ENCODE measurements at regions not wholly inside any gene's neighbourhood (a gene's known extent, or its start where the extent isn't known, plus 50 kb on each side); places are given as distances from the start of the nearest gene placed in this dataset.

DNA sequence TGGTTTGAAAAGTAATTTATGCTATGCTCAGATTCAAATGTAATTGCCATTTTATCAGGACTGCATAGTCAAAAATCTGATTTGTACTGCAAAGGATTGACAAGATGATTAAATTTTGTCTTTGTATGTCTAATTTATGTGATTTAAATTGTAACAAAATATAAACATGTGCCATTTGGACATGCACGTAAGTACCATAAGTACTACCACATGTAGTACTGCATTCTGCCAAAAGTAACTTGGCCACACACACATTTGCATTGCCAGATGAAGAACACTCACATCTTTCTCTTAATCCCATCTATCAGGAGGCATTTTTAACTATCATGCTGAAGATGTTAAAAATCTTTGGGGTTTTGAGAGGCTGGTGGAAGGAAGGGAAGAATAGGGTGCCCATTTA is 133.3 kb downstream of the KLF12 start:
- DNase-seq (ENCODE audit: low spot score), result no peak

DNA sequence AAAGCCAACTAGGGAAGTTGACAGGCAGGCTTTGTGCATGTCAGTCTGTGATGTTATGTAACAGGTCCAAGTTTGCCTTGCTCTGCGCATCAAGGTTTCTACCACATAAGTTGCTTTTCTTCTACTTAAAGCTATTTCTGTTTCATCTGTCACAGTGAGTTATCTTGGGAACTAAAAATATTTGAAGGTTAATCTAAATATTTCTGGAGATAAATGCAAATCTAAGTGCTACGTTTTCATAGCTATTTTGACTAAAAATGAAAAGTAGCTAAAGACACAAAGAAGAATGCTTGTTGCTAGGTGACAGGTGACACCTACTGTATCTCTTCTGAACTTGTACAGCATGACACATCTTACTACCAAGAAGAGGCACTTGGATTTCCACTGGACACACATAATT is 135.6 kb downstream of the KLF12 start:
- DNase-seq (ENCODE audit: low spot score), result no peak

DNA sequence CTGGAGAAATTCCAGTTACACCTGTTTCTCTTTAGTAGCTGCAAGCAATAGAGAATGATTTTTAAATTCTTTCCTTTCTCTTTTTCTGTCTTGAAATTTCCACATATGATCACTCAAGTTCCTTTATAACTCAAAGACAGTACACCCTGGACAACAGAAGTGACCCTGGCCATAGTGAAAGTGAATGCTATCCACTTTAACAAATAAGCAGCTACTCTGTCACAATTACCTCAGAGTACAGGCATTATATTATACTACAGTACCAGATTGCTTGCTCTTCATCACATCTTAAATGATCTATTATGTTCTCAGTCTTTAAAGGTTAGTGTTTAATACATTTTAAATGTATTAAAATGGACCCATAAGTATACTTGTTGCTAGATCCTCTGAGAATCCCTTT is 136.2 kb downstream of the KLF12 start:
- DNase-seq (ENCODE audit: low spot score), result no peak

DNA sequence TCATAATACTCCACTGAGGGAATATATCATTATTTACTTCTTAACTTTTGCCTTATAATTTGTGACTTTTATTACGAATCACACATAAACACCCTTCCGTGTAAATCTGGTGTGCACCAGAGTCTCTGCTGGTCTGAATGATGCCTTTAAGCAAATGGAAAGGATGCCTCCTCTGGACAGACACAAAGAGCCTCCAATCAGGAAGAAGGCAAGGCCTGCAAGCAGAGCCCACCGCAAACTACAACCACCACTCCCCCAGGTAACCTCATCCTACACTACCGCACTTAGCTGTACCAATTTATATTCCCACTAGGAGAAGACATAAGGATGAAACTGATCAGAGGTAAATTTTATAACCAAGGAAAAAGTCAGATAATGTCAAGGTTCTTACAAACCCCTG is 137.6 kb downstream of the KLF12 start:
- no peak for DNase-seq (ENCODE audit: low spot score)

DNA sequence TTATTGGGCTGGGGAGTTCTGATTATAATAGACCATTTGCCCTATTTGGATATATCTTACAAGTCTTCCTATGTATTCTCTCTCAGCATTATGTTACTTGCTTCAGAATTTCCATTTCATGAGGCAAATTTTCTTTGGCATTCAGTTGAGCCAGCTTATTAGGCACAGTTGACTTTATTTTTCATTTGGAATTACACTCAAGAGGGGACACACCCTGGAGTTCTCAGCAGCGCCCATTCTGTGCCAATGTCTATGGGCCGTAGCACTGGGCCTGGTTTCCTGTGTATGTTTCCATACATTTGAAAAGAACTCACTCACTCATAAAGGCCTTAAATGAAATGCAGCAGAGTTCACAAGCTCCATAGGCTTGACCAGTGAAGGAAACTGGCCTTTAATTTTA is 138.5 kb downstream of the KLF12 start:
- no peak for DNase-seq (ENCODE audit: low spot score)

DNA sequence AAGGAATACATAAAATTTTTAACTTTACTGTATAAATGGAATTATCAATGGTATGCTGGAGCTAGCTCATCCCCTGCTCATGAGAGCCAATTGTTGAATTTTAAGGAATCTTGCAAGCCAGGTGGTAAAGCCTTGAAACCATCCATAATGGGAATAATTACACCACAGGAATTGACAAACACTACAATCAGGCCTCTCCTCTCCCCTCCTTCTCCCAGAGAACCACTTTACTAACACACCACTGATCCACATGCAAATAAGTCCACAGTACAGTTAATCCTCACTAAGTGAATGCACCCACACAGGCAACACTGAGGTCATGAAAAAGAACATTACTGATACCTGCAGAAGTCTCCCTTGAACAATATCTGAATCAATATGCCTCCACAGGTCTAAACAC is 140.5 kb downstream of the KLF12 start:
- no peak for DNase-seq (ENCODE audit: low spot score)

DNA sequence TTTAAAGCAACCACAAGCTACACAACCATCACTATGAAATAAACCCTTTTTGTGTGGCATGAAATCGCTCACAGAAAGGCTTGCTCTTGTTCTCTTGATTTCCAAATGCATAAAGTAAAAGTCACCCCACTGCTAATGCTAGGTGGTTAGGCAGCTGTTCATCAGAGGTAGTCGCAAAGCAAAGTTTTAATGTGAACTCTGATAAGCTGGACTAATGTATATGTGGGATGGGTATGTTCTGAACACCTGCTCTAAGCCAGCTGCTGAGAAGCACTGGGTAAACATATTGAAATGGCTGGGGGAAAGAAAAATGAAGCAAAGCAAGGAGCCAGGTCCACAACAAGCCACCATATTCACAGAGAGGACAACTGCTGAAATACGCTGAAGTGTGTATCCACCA is 142.3 kb downstream of the KLF12 start:
- DNase-seq (ENCODE audit: low spot score), result no peak

DNA sequence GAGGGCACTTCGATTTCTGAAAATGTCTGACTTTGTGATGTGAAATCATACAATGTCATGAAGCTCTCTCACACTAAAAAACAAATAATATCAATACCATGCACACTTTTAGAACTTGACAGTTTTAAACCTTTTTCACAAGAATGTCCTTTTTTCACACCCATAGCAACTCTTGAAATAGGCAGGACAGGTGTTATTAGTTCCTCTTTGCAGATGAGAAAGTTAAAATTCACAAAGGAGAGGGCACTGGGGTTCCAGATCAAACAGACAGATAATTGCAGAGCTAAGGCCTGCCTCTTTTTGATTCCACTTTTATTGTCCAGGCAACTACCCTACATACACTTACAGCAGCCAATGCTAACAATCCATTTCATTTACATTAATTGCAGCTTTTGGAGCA is 142.8 kb downstream of the KLF12 start:
- DNase-seq (ENCODE audit: low spot score), result no peak

DNA sequence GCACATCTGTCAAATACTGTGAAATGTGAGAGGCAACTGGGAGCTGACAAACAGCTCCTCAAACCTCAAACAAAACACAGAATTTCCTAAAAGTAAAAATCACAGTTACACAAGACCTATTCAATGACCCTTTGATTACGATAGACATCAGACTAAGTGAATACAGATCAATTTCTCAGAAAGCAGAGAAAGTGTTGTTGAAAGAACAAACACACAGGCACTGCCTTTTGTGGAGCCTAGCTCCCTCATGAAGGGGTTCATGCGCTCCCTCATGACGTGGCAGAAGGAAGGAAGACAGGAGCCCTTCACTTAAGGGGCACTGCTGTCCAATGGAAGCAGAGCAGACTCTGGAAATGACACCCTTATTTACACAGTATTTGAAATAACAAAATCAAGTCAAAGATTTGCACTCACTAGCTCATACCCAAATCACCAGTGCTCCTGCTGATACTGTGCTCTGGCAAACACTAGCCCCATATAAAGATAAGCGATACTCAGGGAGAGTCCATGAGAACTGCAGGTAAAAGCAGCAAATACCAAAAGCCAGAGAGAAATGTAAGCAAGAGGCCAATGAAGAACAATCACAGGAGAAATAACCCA is 144.9 kb downstream of the KLF12 start:
- DNase-seq (ENCODE audit: low spot score), result peak; percentile 11

DNA sequence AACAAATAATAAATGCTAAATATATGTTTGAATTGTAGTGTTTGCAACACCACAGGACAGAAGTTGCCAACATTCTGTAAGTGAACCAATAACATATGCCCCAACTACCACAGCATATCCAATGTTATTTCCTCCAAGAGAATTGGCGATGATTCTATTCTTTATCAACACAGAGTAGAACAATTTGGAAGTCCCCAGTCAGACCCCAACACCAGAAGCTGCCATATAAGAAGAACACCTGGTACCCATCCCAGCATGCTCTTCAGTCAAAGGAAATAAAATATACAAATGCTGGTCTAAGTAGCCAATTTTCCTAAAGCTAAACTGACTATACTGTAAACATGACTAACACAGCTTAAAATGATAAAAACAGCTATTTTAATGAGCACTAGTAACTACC is 145.7 kb downstream of the KLF12 start:
- no peak for DNase-seq (ENCODE audit: low spot score)

DNA sequence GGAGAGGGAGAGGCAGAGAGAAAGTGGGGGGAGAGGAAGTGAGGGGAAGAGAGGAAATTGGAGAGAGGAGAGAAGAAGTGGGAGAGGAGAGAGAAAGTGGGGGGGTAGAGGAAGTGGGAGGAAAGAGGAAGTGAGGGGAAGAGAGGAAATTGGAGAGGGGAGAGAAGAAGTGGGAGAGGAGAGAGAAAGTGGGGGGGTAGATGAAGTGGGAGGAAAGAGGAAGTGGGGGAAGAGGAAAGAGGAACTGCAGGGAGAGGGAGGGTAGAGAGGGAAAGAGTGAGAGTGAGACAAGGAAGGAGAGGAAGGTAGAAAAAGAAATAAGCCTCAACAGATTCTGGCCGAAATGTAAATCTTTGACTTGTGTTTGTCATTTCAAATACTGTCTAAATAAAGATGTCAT is 146.6 kb downstream of the KLF12 start:
- DNase-seq (ENCODE audit: low spot score), result no peak

DNA sequence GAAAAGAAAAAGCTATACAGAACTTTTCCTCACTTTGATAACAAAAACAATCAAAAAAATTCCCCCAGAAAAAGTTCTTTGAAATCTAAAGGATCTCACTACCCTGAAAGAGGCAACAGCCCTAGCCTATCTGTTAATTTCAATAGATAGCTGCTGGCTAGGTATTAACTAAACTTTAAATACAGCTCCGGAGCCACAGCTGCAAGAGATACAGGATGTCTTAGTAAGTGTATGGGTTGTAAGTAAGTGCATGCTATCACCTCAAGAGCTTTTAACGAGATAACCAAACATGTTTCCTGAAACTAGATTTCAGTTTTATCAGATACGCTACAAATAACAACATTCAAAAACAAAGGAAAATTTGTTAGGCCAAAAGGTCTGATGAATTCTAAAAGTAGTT is 148.4 kb downstream of the KLF12 start:
- DNase-seq (ENCODE audit: low spot score), result no peak

DNA sequence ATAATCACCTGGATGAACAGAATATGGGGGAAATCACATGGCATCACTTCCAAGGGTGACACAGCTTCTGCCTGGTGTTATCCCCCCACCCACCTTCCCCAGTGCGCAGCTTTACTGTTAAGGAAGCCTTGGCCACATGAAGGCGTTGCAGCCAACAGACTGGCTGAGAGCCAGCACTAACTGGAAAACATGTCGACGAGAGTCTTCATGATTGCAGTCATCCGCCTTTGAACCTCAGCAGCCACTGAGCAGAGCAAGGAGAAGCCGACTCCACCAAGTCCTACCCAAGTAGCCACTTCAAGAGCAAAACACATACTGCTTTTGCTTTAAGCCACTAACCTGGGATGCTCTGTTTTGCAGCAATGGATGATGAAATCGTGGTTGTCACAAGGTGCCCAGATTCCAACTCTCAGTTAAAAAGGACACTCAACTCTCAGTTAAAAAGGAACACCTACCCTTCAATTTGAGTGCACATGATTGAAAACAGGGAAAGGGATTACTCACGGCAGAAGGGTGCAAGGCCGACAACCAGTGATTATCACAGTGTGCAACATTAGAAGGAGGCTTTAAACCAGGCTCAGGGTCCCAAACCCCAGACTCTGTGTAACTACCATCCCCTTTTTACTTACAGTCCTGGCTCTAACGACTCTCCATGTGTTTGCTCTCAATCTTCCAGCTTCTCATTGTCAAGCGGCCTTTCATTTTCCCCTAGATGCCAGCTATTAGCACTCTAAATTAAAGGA is 149.1 kb downstream of the KLF12 start:
- no peak for DNase-seq (ENCODE audit: low spot score)

DNA sequence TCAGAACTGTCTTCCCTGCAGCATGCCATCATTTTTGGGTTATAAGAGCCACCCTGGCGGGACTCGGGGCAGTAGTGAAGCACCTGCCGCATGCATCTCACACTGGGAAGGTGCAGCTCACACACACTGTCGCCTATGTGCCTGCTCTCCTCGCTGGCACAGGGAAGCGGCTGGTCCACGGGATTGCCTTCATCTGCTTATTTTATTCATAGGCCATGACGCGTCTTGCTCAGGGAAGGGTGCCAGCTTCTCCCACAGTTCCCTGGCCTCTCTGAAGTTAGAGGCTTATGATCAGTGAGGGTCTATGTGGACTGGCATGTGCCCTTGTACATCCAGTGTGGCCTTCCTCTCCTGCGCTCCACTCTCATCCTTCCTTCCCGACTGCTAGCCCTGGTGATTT is 150.0 kb downstream of the KLF12 start:
- no peak for DNase-seq (ENCODE audit: low spot score)

DNA sequence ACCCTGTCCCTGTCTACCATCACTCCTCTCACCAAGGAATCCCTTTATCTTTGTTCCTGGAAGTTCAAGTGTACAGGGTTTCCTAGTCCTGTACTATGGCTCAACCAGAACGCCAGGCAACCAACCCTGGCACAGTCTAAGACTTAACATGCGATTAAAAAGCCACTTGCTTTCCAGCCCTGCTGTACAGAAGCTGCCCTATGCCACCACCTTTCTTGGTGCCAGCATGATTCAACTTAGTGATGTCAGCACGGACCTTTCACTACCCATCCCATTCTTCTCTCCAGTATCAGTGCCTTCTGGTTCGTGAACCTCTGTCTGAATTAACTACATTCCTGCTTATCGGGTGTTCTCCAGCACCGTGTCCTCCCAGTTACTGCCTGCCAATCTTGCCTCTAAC is 151.1 kb downstream of the KLF12 start:
- no peak for DNase-seq (ENCODE audit: low spot score)

DNA sequence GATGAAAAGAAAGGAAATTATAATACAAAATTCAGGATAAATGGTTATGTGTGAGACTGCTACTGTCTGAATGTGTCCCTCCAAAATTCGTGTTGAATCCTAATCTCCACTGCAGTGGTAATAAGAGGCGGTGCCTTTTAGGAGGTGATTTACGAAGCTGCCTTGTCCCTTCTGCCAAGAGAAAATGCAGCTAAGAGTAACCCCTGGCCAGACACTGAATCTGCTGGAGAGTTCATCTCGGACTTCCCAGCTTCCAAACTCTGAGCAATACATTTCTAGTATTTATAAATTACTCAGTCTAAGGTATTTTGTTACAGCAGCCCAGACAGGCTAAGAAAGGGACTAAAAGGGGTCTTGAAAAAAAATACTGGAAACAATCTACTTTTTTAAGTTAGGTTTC is 152.6 kb downstream of the KLF12 start:
- DNase-seq (ENCODE audit: low spot score), result no peak

DNA sequence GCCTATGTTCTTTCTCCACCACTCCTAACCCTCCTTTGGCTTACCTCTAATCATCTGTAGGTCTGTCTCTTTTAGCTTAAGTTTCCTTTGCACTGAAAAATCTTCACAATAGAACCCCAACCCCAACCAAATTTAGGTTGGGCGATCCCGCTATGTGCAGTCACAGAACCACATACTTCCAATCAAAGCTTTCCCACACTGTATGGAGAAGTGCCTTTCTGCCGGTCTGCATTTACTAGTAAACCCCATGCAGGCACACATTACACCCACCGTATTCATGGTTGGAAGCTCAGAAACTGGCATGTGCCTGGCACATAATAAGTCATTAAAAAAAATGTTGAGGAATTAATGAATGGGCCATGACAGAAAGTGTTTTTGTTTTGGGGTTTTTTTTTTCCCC is 158.4 kb downstream of the KLF12 start:
- no peak for DNase-seq (ENCODE audit: low spot score)

DNA sequence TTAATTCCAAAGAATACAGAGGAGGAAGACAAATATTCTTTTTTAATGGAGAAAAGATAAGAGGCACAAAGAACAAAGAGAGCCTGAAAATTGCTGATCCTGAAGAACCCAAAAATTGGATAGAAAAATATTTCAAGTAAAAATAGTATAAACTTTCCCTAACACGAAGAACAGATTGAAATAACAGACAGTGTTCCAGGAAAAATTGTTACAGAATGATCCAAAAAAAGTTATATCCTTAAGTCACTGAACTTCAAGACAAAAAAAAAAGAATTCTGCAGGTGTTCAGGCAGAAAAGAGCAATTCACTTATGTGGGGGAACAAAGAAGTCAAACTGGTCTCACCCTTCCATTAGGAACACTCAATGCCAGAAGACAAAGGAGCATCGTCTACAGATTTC is 160.2 kb downstream of the KLF12 start:
- no peak for DNase-seq (ENCODE audit: low spot score)

DNA sequence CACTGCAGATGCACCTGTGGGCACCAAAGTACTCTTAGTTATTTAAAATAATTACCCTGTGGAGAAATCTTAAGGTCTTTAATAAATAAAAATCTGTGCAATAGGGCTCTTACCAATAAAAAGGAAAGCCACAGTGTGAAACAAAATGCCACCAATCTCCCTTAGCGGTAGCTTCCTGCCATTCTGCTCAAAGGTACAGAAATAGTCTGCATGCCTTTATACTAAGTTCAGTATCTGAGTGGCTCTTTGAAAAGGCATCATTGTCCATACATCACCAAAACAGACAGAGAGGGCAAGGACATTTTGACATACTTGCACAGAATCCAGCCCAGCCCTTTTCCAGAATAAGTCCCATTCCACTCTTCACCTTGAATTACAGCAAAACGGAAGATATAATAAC is 161.0 kb downstream of the KLF12 start:
- no peak for DNase-seq (ENCODE audit: low spot score)

DNA sequence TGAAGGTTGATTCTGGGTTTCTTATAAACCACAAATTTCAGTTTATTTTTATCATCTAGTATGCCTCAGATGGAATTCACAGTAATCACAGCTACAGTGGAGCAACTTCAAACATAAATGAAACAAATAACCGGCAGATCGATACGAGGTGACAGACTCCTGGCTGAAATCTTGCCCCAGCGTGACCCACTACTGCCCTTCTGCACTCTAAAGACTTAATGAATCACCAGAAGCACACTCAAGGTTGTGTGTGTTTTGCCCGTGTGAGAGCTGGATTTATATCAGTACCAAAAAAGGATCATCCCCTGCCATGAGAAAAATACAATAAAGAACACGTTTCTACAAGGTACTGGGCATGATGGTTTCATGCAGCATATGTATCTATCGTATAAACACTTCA is 161.7 kb downstream of the KLF12 start:
- no peak for DNase-seq (ENCODE audit: low spot score)

DNA sequence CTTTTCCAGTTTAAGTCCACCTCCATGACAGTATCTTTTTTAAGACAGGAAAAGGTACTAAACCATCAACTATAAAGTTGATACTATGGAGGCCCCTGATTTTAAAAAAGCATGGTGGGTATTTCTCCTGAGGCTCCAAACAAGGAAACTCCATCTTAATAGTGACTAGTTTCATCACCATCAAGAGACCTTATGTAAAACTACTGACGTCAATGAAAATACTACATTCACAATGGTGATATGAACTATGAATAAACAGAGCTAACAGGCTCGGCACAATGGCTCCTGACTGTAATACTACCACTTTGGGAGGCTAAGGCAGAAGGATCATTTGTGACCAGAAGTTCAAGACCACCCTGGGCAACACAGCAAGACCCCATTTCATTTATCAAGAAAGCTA is 162.7 kb downstream of the KLF12 start:
- DNase-seq (ENCODE audit: low spot score), result no peak

DNA sequence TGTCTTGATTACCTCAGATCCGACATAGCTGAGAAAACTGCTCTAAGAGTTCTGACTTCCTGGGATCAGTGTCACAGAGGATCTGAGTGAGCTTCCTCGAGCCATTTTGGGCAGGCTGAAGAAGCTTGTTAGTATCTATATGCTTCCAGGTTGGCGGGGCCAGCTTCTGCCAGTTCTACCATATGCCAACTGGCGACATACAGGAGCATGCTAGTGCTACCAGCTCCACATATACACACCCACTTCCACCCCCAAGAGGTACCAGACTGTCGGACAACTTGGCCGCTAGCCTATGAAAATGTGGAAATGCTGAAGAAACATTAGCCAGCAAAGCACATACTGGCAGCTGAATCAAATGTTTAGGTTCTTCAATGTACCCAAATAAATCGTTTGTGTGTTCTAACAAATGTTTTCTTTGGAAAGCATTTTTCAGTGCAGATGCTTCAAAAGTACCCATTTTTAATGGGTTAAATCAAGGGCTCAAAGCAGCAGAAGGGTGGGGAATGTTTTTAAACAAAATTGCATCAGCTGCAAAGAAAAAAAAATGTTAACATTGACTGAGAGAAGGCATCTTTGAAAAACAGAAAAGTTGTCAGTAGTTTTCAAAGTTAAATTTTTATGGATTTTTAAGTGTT is 163.7 kb downstream of the KLF12 start:
- no peak for DNase-seq (ENCODE audit: low spot score)

DNA sequence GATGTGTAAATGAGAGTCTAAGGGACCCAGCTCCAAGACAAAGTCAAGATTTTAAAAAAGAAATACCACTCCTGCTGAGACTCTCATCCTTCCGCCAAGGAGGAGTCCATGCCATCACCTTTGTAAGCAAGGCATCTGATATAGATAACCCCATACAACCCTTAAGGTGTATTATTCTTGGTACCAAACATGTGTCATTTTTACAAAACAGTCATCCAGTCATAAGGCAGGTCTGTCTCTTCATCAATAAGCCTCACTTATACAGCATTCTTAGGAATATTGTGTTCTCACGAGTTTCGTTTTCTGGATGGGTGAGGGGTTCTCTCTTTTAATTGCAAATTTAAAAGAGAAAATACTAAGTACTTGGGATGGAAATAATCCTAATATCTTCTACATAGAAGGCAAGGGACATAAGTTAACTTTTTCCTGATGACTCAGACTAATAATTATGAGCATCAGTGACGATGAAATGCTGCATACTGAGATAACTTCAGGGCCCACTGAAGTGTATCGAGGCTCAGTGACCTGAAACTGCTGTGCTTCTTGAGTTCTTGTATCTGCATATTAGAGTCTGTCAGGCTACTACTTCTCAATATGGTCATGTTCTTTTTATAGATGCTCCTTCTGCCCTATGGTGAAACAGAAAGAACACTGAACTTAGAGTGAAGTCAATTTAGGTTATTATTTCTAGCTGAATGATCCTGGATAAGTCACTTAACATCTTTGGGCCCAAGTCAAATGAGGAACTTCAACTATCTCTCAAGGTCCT is 166.6 kb downstream of the KLF12 start:
- DNase-seq (ENCODE audit: low spot score), result no peak
